Loucy (cell line): ENCODE measurements at regions not wholly inside any gene's neighbourhood (a gene's known extent, or its start where the extent isn't known, plus 50 kb on each side); places are given as distances from the start of the nearest gene placed in this dataset.

ENCODE experiments used
- EZH2phosphoT487 ChIP-seq: fragments of 200-600 bp; IDR thresholded peaks from 2 replicates; pipeline ENCODE4 v1.6.1; 2018; ENCODE audit warnings: antibody characterized with exemption, mild to moderate bottlenecking, moderate library complexity, borderline replicate concordance
- TF ChIP-seq, protein P1 (sequence below): fragments of 200-600 bp; sonication (generic); conservative IDR thresholded peaks from 2 replicates; pipeline ENCODE4 v1.5.1; 2014; ENCODE audit warnings: mild to moderate bottlenecking, antibody characterized with exemption, low read length

- TF ChIP-seq, protein P1, sequence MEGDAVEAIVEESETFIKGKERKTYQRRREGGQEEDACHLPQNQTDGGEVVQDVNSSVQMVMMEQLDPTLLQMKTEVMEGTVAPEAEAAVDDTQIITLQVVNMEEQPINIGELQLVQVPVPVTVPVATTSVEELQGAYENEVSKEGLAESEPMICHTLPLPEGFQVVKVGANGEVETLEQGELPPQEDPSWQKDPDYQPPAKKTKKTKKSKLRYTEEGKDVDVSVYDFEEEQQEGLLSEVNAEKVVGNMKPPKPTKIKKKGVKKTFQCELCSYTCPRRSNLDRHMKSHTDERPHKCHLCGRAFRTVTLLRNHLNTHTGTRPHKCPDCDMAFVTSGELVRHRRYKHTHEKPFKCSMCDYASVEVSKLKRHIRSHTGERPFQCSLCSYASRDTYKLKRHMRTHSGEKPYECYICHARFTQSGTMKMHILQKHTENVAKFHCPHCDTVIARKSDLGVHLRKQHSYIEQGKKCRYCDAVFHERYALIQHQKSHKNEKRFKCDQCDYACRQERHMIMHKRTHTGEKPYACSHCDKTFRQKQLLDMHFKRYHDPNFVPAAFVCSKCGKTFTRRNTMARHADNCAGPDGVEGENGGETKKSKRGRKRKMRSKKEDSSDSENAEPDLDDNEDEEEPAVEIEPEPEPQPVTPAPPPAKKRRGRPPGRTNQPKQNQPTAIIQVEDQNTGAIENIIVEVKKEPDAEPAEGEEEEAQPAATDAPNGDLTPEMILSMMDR: no peak
- TF ChIP-seq EZH2phosphoT487: no peak
Observed at GRCh38 chr5:28734396-28734795, 1696.0 kb upstream of the CDH9 start.
